B cell (primary cell): ENCODE measurements at regions not wholly inside any gene's neighbourhood (a gene's known extent, or its start where the extent isn't known, plus 50 kb on each side); places are given as distances from the start of the nearest gene placed in this dataset.
"Not testable (repeated sequence)": the region's sequence is repeated elsewhere in the genome, so short reads cannot be mapped to it uniquely, and the experiment has no call there.

ENCODE experiments used
- CTCF ChIP-seq: fragments of 200-600 bp; IDR thresholded peaks from one replicate; pipeline ENCODE4 v1.8.0; 2022; ENCODE audit warnings: antibody characterized with exemption, mild to moderate bottlenecking
- EZH2 ChIP-seq: IDR thresholded peaks from 2 replicates; pipeline ENCODE4 v1.6.1; 2012; ENCODE audit warnings: borderline replicate concordance, low read depth, mild to moderate bottlenecking, moderate library complexity, low read length; ENCODE audit not compliant: insufficient read depth, poor library complexity, severe bottlenecking

DNA sequence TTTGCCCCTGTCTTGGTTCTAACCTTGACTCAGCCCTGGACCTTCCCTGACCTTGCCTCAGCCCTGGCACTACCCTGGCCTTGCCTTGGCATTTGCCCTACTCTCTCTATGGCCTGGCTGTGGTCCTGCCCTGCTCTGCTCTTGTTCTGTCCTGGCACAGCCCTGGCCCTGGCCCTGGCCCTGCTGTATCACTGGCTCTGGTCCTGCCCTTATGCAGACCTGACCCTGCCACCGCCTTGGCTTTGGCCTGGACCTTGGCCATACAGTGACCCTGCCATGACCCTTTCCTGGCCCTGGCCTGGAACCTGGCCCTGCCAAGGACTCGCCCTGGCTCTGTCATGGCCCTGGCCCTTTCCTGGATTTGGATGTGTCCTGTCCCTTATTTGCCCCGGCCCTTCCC lies 4892.7 kb upstream of the OR11H1 start:
- TF ChIP-seq CTCF, EZH2: not testable (repeated sequence)
